HG03520 (cell line): ENCODE measurements at regions not wholly inside any gene's neighbourhood (a gene's known extent, or its start where the extent isn't known, plus 50 kb on each side); places are given as distances from the start of the nearest gene placed in this dataset.

Experiments used
- ATAC-seq: cut with Tn5 transposase; IDR thresholded peaks from one replicate; pipeline ENCODE4 v1.9.1; 2021; ENCODE audit warnings: mild to moderate bottlenecking, moderate library complexity; ENCODE audit not compliant: unreplicated experiment

- ATAC-seq, result no peak
Measured at GRCh38 chr9:7996558-7996957, 197.0 kb upstream of the DMAC1 start.

GRCh38 chr9:7988644-7989280 is 189.2 kb upstream of the DMAC1 start:
- no peak for ATAC-seq

- ATAC-seq, result no peak
Measured at GRCh38 chr9:7984692-7985091, 185.1 kb upstream of the DMAC1 start.

- no peak for ATAC-seq
Measured at GRCh38 chr9:7984203-7984602, 184.6 kb upstream of the DMAC1 start.

GRCh38 chr9:7983490-7983889 is 183.9 kb upstream of the DMAC1 start:
- ATAC-seq, result no peak

- no peak for ATAC-seq
Measured at GRCh38 chr9:7982907-7983306, 183.3 kb upstream of the DMAC1 start.

GRCh38 chr9:7980691-7981289 is 181.2 kb upstream of the DMAC1 start:
- no peak for ATAC-seq

GRCh38 chr9:7980041-7980440 is 180.5 kb upstream of the DMAC1 start:
- ATAC-seq, result no peak

- ATAC-seq, result no peak
Measured at GRCh38 chr9:7979611-7980010, 180.0 kb upstream of the DMAC1 start.

GRCh38 chr9:7977586-7977985 is 178.0 kb upstream of the DMAC1 start:
- no peak for ATAC-seq

- ATAC-seq, result no peak
Measured at GRCh38 chr9:7976856-7977255, 177.3 kb upstream of the DMAC1 start.

GRCh38 chr9:7976167-7976755 is 176.7 kb upstream of the DMAC1 start:
- ATAC-seq, result peak; percentile 99

GRCh38 chr9:7975336-7975735 is 175.8 kb upstream of the DMAC1 start:
- ATAC-seq, result no peak

- ATAC-seq, result no peak
Measured at GRCh38 chr9:7974335-7974960, 174.9 kb upstream of the DMAC1 start.

GRCh38 chr9:7973123-7973522 is 173.5 kb upstream of the DMAC1 start:
- ATAC-seq, result no peak

- no peak for ATAC-seq
Measured at GRCh38 chr9:7970681-7971330, 171.2 kb upstream of the DMAC1 start.

- no peak for ATAC-seq
Measured at GRCh38 chr9:7968687-7969086, 169.1 kb upstream of the DMAC1 start.

- ATAC-seq, result no peak
Measured at GRCh38 chr9:7967851-7968250, 168.3 kb upstream of the DMAC1 start.

- ATAC-seq, result no peak
Measured at GRCh38 chr9:7967093-7967827, 167.7 kb upstream of the DMAC1 start.

- no peak for ATAC-seq
Measured at GRCh38 chr9:7965063-7965462, 165.5 kb upstream of the DMAC1 start.

GRCh38 chr9:7963026-7963425 is 163.4 kb upstream of the DMAC1 start:
- no peak for ATAC-seq
